GM21528 (cell line): ENCODE measurements at regions not wholly inside any gene's neighbourhood (a gene's known extent, or its start where the extent isn't known, plus 50 kb on each side); places are given as distances from the start of the nearest gene placed in this dataset.
"Not testable (repeated sequence)": the region's sequence is repeated elsewhere in the genome, so short reads cannot be mapped to it uniquely, and the experiment has no call there.

ENCODE experiments used
- ATAC-seq: cut with Tn5 transposase; IDR thresholded peaks from one replicate; pipeline ENCODE4 v1.9.1; 2021; ENCODE audit warnings: mild to moderate bottlenecking, moderate library complexity; ENCODE audit not compliant: unreplicated experiment, low FRiP score

DNA sequence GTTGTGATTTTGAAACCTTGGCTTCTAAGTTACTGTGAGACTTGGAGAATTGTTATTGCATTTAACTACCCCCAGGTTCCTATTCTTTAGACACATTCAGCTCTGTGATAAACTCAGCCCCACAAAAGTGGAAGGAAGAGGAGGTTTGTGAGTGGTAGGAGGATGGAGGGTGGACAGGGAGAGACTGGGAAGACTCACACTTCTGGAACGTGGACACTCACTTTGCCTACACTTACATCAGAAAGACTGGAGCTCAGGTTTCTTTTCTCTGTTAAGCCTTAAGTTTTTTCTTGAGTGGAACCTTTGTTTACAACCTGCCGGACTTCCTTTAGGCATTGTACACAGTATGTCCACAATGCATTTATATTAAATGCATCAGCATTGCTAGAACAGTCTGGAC lies 99.0 kb downstream of the AREG start:
- no peak for ATAC-seq

GRCh38 chr4:74544655-74545361 lies 99.9 kb downstream of the AREG start:
- no peak for ATAC-seq

- ATAC-seq: no peak
These were observed 100.5 kb downstream of the AREG start for GRCh38 chr4:74545448-74545847.

GRCh38 chr4:74546057-74546456 lies 101.1 kb downstream of the AREG start:
- no peak for ATAC-seq

GRCh38 chr4:74547042-74547441 lies 102.1 kb downstream of the AREG start:
- no peak for ATAC-seq

- no peak for ATAC-seq
These were observed 103.6 kb downstream of the AREG start for GRCh38 chr4:74548561-74548960.

DNA sequence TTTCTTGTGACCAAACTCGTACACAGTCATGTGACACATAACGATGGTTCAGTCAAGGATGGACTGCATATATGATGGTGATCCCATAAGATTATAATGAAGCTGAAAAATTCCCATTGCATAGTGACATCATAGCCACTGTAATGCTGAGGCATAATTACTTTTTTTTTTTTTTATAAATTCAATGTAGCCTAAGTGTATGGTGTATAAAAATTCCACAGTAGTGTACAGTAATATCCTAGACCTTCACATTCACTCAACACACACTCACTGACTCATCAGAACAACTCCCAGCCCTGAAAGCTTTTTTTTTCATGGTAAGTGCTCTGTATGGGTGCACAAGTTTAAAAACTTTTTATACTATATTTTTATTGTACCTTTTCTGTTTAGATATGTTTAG lies 105.0 kb downstream of the AREG start:
- ATAC-seq: no peak

DNA sequence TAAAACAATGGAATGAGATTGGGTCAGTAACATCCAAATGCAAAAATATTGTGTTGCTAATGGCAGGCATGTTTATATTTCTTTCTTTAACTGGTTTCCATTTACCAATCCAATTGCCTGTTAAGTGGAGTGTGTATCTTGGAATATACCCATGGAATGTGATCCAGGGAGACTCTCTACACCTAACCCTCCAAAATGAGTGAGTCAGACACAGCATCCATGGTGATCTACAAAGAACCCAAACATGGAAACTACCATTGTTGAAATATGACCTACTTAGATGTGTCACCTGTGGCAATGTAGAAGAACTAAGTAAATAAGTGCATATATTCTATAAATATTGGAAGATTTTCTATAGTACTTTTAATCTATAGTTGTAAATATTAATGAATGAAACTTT lies 110.3 kb downstream of the AREG start:
- ATAC-seq: no peak

DNA sequence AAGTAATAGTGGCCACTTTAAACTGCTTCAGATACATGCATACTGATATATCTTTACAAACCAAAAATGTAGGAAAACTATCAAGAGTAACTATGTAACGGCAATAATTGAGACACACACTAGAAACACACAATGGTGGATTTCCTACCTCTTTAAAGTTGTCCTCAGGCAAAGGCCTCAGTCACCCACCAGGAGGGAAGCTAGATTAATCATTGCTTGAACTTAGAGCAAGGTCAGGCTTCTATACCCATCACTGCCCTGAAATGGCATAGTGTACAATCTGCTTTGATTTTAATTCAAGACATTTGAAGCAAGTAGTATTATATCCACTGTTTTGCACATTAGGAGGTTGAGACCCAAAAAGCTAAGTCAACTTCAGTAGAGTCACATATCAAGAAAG lies 110.9 kb downstream of the AREG start:
- ATAC-seq: no peak

DNA sequence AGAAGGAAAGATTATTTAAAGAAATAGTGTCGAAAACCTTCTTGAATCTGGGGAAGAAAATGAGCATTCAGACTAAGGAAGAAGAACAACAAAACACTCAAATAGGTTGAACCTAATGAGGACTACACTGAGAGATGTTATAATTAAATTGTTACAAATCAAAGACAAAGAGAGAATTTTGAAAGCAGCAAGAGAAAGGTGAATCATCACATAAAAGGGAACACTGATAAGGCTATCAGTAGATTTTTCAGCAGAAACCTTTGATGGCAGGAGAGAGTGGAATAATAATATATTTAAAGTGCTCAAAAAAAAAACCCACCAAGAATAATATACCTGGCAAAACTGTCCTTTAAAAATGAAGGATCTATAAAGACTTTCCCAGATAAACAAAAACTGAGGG lies 114.9 kb downstream of the AREG start:
- no peak for ATAC-seq

DNA sequence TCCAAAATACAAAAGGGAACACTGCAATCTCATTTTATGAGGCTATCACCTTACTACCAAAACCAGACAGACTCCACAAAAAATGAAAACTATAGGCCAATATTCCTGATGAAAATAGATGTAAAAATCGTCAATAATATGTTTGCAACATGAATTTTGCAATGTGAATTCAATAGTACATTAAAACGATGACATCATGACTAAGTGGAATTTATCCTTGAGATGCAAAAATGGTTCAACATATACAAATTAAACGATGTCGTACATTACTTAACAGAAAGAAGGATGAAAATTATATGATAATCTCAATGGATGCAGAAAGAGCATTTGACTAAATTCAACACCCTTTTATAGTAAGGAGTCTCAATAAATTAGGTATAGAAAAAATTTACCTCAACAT lies 123.0 kb downstream of the AREG start:
- ATAC-seq: no peak

DNA sequence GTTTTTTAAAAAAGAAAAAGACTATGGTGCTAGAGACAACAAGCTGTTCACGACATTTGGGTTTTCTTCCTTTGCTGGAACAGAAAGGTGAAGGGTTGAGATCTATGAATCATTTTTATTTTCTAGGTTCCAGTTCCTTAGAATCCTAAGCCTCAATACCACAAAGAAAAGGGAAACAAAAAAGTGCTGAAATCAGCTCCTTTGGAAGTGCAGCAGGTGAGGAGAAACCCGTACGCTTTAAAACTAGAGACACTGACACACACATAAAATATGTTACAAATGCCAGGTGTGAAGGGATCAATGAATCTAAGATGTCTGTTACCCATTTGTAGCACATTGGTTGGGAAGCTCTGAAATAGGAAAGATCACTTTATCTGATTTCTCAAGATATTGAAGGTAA lies 125.2 kb downstream of the AREG start:
- no peak for ATAC-seq

GRCh38 chr4:74578329-74578728 lies 133.4 kb downstream of the AREG start:
- no peak for ATAC-seq

DNA sequence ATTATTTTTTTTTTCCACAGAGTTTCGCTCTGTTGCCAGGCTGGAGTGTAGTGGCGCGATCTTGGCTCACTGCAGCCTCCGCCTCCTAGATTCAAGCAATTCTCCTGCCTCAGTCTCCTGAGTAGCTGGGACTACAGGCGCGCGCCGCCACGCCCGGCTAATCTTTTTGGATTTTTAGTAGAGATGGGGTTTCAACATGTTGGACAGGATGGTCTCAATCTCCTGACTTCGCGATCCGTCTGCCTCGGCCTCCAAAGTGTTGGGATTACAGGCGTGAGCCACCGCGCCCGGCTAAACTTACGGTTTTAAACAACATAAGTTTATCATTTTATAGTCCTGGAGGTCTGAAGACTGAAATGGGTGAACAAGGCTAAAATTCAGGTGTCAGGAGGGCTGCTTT lies 133.9 kb downstream of the AREG start:
- ATAC-seq: not testable (repeated sequence)

DNA sequence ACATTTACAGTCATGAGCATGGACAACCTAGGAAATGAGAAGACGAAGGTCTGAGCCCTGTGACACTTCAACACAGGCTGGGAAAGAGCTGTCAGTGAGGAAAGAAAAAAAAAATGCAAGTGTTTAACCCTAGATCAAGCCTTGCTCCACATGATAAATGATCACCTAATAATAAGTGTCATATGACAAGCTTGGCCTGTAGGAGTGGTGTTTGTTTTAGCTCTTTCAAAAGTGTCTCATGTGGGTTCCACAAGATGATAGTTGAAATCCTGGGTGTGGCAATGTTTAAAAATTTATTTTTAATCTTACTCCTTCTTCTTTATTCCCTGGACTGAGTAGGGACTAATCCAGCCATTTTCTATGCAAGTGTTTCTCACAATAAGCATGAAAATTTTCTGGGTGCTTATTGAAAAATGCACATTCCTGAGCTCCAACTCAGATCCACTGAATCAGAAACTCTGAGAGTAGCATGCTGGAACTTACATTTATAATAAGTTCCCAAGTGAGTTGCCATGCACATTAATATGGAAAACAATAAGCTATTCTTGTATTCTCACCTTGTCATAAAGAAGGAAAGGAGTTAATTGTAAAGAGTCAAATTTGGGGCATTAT lies 138.3 kb downstream of the AREG start:
- no peak for ATAC-seq

DNA sequence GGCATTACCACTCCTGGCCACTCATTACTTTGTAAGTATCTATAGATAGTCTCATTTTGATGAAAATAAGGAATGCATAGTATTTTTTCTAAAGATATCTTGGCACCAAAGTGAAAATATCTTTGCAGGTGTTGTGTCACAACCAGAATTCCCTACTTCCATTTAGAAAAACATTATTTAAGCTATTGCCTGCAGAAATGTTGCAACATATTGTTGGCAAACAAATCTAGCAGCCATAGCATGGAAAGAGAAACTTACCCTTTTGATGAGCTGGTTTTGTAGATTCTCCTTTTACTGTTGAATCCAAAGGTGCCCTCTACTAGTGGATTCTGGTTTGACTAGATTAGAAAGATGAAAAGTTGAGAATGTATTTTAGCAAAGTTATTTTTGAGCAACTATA lies 138.8 kb downstream of the AREG start:
- no peak for ATAC-seq

DNA sequence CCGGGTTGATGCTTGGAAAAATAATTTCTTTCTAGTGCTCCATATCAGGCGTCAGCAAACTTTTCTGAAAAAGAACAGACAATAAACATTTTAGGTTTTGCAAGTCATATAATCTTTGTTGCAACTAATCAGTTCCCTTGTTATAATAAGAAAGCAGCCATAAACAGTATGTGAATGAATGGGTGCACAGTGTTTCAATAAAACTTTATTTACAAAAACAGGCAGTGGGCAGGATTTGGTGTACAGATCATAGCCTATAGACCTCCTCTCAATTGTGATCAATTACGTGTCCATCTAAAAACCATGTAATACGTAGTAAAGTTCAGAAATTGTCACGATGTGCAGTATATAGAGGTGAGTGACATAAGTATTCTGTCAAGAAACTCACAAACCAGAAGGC lies 143.4 kb downstream of the AREG start:
- ATAC-seq: no peak

- ATAC-seq: no peak
These were observed 145.5 kb downstream of the AREG start for GRCh38 chr4:74590476-74590875.

- ATAC-seq: no peak
These were observed 153.8 kb downstream of the AREG start for GRCh38 chr4:74598611-74599325.

DNA sequence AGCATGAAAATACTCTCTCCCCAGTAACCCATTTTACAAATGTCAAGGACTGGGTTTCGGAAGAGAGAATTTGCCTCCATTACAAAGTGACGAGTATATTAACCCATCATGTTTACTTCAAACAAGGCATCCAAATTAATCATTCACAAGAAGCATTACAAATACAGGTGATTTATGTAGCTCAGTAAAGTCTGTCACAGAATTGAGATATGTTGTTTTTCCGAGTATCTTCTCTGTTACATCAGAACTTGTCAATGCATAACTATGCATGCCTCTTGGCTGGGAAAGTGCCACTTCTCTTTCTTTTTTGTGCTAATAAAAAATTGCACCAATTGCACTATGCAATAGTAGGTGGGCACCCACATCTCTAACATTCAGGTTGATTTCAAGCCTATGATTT lies 158.2 kb downstream of the AREG start:
- no peak for ATAC-seq

GRCh38 chr4:74608151-74608949 lies 163.4 kb downstream of the AREG start:
- ATAC-seq: no peak
